WTC11 (cell line): ENCODE measurements at regions not wholly inside any gene's neighbourhood (a gene's known extent, or its start where the extent isn't known, plus 50 kb on each side); places are given as distances from the start of the nearest gene placed in this dataset.

ENCODE experiments used
- ATAC-seq: fragments of 200-7000 bp; cut with Tn5 transposase; 2 replicates; pipeline ENCODE4 v1.10.0; 2021; ENCODE audit warnings: mild to moderate bottlenecking, moderate library complexity
- CTCF ChIA-PET: fragments of 300-600 bp; sonication (Branson Sonifier 250); formaldehyde crosslinking; loops from one replicate; lab custom pipeline; 2021; ENCODE audit warnings: antibody characterized with exemption; lab: Charles Lee
- POLR2A ChIA-PET: fragments of 350-600 bp; sonication (Branson Sonifier 250); formaldehyde crosslinking; loops from one replicate; lab custom pipeline; 2021; ENCODE audit warnings: antibody characterized with exemption; lab: Charles Lee
- DNase-seq: peaks from one replicate; pipeline ENCODE4 v3.0.0; 2021; ENCODE audit warnings: low spot score
- H3K27ac Mint-ChIP-seq: 2 replicates; pipeline ENCODE4 v1.8.0; 2021; ENCODE audit warnings: mixed read lengths
- H3K27me3 Mint-ChIP-seq: 2 replicates; pipeline ENCODE4 v1.8.0; 2021; ENCODE audit warnings: low read depth, mild to moderate bottlenecking, moderate library complexity, mixed read lengths
- H3K36me3 Mint-ChIP-seq: 2 replicates; pipeline ENCODE4 v1.8.0; 2021; ENCODE audit warnings: mixed read lengths
- H3K4me1 Mint-ChIP-seq: 2 replicates; pipeline ENCODE4 v1.8.0; 2022; ENCODE audit warnings: mixed read lengths
- H3K4me3 Mint-ChIP-seq: 2 replicates; pipeline ENCODE4 v1.8.0; 2021; ENCODE audit warnings: mild to moderate bottlenecking, moderate library complexity, mixed read lengths
- H3K9me3 Mint-ChIP-seq: 2 replicates; pipeline ENCODE4 v1.8.0; 2021; ENCODE audit warnings: mixed read lengths
- GRHL2 ChIP-seq: fragments of 250-450 bp; sonication (Bioruptor Pico); IDR thresholded peaks from 2 replicates; pipeline ENCODE4 v1.8.0; 2022; ENCODE audit warnings: mild to moderate bottlenecking, moderate library complexity; ENCODE audit not compliant: insufficient replicate concordance, severe bottlenecking
- HMGA2 ChIP-seq: fragments of 250-450 bp; sonication (Bioruptor Pico); IDR thresholded peaks from 2 replicates; pipeline ENCODE4 v1.4.0; 2021; ENCODE audit warnings: mild to moderate bottlenecking, moderate library complexity
- JAZF1 ChIP-seq: fragments of 250-450 bp; sonication (Bioruptor Pico); IDR thresholded peaks from 2 replicates; pipeline ENCODE4 v1.9.0; 2021; ENCODE audit warnings: moderate library complexity, mild to moderate bottlenecking, inconsistent platforms
- KAT7 ChIP-seq: sonication (generic); formaldehyde crosslinking; IDR thresholded peaks from 2 replicates; pipeline ENCODE4 v1.8.1; 2023; ENCODE audit warnings: missing genetic modification reagents, mild to moderate bottlenecking, borderline replicate concordance
- MXD4 ChIP-seq: fragments of 250-450 bp; sonication (Bioruptor Pico); IDR thresholded peaks from 2 replicates; pipeline ENCODE4 v1.8.0; 2021; ENCODE audit warnings: mild to moderate bottlenecking, moderate library complexity, borderline replicate concordance
- SP1 ChIP-seq: sonication (generic); formaldehyde crosslinking; conservative IDR thresholded peaks from 2 replicates; pipeline ENCODE4 v1.8.1; 2022; ENCODE audit warnings: missing genetic modification reagents
- ZNF317 ChIP-seq: sonication (generic); formaldehyde crosslinking; IDR thresholded peaks from 2 replicates; pipeline ENCODE4 v1.8.1; 2023; ENCODE audit warnings: low read depth, mild to moderate bottlenecking, moderate library complexity, missing genetic modification reagents, borderline replicate concordance
- ZNF671 ChIP-seq: fragments of 250-450 bp; sonication (Bioruptor Pico); IDR thresholded peaks from 2 replicates; pipeline ENCODE4 v1.8.0; 2021; ENCODE audit warnings: mild to moderate bottlenecking
- TF ChIP-seq, protein P1 (sequence below): sonication (generic); formaldehyde crosslinking; IDR thresholded peaks from 2 replicates; pipeline ENCODE4 v1.8.1; 2023; ENCODE audit warnings: mild to moderate bottlenecking, missing genetic modification reagents, moderate library complexity
- TF ChIP-seq, protein P2 (sequence below): fragments of 250-450 bp; sonication (Bioruptor Pico); IDR thresholded peaks from 2 replicates; pipeline ENCODE4 v1.9.0; 2021; ENCODE audit warnings: mild to moderate bottlenecking
- TF ChIP-seq, protein P3 (sequence below): sonication (generic); formaldehyde crosslinking; IDR thresholded peaks from 2 replicates; pipeline ENCODE4 v1.8.1; 2023; ENCODE audit warnings: mild to moderate bottlenecking, missing genetic modification reagents, borderline replicate concordance
- TF ChIP-seq, protein P4 (sequence below): fragments of 250-450 bp; sonication (Bioruptor Pico); IDR thresholded peaks from 2 replicates; pipeline ENCODE4 v1.9.0; 2021; ENCODE audit warnings: moderate library complexity, mild to moderate bottlenecking, inconsistent platforms, borderline replicate concordance
- TF ChIP-seq, protein P5 (sequence below): sonication (generic); formaldehyde crosslinking; IDR thresholded peaks from 2 replicates; pipeline ENCODE4 v1.8.0; 2022; ENCODE audit warnings: mild to moderate bottlenecking, missing genetic modification reagents
- TF ChIP-seq, protein P6 (sequence below): fragments of 250-450 bp; sonication (Bioruptor Pico); IDR thresholded peaks from 2 replicates; pipeline ENCODE4 v1.9.0; 2021; ENCODE audit warnings: mild to moderate bottlenecking, borderline replicate concordance
- TF ChIP-seq, protein P7 (sequence below): sonication (generic); formaldehyde crosslinking; IDR thresholded peaks from 2 replicates; pipeline ENCODE4 v1.8.0; 2023; ENCODE audit warnings: mild to moderate bottlenecking, missing genetic modification reagents
- TF ChIP-seq, protein P8 (sequence below): sonication (generic); formaldehyde crosslinking; IDR thresholded peaks from 2 replicates; pipeline ENCODE4 v1.8.1; 2022; ENCODE audit warnings: low read depth, missing genetic modification reagents, borderline replicate concordance

DNA sequence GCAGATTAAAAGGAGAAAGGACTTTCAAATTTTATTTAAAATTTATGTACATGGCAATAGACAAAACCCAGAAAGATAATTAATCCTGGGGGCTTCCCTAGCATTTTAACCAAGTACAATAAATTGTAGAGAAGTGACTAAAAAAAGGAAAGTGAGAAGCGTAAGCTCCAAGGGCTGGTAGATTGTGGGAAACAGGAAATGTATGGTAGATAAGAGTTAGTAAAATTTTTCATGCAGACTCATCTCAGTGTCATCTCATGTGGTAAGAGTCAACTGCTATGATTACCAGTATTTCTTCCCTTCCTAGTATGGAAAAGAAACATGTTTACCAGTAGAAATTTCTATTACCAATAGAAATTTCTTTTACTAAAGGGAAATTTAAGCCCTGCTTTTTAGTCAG is 464.3 kb upstream of the AGTR1 start (continued):
- TF ChIP-seq, protein P1, sequence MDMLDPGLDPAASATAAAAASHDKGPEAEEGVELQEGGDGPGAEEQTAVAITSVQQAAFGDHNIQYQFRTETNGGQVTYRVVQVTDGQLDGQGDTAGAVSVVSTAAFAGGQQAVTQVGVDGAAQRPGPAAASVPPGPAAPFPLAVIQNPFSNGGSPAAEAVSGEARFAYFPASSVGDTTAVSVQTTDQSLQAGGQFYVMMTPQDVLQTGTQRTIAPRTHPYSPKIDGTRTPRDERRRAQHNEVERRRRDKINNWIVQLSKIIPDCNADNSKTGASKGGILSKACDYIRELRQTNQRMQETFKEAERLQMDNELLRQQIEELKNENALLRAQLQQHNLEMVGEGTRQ (CRISPR knock-in tag) = no peak
- TF ChIP-seq, all 79 proteins: peak for 0

DNA sequence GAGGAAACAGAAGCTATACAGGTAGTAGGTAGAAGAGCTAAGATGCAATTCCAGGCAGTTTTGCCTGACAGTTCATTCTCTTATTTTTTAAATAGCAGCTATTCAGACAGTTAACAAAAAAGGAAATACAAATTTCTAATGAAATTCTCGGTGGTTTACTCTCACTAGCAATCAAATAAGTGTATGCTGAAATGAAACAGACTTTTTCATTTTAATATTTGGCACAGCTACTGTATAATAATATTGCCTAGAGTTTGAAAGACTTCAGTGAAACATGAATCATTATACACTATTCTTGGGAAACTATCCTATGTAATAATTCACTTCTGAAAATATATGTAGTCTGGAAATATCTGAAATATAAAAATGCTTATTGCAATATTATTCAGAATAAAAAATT is 463.2 kb upstream of the AGTR1 start:
- ATAC-seq = no peak
- DNase-seq = no peak
- Mint-ChIP-seq H3K4me3 (no peak overlapping the region), H3K36me3 (no peaks in the 10 kb centered on the region), H3K4me1 (no peaks in the 10 kb centered on the region), H3K9me3 (no peaks in the 10 kb centered on the region), H3K27me3 (no peaks in the 10 kb centered on the region), H3K27ac (no peak overlapping the region)
- ChIA-PET POLR2A (no interaction called here), CTCF (no interaction called here)
- TF ChIP-seq MXD4 (no peak), GRHL2 (no peak), ZNF317 (CRISPR knock-in tag) (no peak), SP1 (CRISPR knock-in tag) (no peak), KAT7 (CRISPR knock-in tag) (no peak), JAZF1 (CRISPR knock-in tag) (no peak), ZNF671 (CRISPR knock-in tag) (no peak), HMGA2 (CRISPR knock-in tag) (no peak)
- TF ChIP-seq, protein P2, sequence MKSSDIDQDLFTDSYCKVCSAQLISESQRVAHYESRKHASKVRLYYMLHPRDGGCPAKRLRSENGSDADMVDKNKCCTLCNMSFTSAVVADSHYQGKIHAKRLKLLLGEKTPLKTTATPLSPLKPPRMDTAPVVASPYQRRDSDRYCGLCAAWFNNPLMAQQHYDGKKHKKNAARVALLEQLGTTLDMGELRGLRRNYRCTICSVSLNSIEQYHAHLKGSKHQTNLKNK (CRISPR knock-in tag) = no peak
- TF ChIP-seq, protein P3, sequence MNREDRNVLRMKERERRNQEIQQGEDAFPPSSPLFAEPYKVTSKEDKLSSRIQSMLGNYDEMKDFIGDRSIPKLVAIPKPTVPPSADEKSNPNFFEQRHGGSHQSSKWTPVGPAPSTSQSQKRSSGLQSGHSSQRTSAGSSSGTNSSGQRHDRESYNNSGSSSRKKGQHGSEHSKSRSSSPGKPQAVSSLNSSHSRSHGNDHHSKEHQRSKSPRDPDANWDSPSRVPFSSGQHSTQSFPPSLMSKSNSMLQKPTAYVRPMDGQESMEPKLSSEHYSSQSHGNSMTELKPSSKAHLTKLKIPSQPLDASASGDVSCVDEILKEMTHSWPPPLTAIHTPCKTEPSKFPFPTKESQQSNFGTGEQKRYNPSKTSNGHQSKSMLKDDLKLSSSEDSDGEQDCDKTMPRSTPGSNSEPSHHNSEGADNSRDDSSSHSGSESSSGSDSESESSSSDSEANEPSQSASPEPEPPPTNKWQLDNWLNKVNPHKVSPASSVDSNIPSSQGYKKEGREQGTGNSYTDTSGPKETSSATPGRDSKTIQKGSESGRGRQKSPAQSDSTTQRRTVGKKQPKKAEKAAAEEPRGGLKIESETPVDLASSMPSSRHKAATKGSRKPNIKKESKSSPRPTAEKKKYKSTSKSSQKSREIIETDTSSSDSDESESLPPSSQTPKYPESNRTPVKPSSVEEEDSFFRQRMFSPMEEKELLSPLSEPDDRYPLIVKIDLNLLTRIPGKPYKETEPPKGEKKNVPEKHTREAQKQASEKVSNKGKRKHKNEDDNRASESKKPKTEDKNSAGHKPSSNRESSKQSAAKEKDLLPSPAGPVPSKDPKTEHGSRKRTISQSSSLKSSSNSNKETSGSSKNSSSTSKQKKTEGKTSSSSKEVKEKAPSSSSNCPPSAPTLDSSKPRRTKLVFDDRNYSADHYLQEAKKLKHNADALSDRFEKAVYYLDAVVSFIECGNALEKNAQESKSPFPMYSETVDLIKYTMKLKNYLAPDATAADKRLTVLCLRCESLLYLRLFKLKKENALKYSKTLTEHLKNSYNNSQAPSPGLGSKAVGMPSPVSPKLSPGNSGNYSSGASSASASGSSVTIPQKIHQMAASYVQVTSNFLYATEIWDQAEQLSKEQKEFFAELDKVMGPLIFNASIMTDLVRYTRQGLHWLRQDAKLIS (CRISPR knock-in tag) = no peak
- TF ChIP-seq, protein P4, sequence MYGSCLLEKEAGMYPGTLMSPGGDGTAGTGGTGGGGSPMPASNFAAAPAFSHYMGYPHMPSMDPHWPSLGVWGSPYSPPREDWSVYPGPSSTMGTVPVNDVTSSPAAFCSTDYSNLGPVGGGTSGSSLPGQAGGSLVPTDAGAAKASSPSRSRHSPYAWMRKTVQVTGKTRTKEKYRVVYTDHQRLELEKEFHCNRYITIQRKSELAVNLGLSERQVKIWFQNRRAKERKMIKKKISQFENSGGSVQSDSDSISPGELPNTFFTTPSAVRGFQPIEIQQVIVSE (CRISPR knock-in tag) = no peak
- TF ChIP-seq, protein P5, sequence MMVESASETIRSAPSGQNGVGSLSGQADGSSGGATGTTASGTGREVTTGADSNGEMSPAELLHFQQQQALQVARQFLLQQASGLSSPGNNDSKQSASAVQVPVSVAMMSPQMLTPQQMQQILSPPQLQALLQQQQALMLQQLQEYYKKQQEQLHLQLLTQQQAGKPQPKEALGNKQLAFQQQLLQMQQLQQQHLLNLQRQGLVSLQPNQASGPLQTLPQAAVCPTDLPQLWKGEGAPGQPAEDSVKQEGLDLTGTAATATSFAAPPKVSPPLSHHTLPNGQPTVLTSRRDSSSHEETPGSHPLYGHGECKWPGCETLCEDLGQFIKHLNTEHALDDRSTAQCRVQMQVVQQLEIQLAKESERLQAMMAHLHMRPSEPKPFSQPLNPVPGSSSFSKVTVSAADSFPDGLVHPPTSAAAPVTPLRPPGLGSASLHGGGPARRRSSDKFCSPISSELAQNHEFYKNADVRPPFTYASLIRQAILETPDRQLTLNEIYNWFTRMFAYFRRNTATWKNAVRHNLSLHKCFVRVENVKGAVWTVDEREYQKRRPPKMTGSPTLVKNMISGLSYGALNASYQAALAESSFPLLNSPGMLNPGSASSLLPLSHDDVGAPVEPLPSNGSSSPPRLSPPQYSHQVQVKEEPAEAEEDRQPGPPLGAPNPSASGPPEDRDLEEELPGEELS (CRISPR knock-in tag) = no peak
- TF ChIP-seq, protein P1 (CRISPR knock-in tag) = no peak
- TF ChIP-seq, protein P6, sequence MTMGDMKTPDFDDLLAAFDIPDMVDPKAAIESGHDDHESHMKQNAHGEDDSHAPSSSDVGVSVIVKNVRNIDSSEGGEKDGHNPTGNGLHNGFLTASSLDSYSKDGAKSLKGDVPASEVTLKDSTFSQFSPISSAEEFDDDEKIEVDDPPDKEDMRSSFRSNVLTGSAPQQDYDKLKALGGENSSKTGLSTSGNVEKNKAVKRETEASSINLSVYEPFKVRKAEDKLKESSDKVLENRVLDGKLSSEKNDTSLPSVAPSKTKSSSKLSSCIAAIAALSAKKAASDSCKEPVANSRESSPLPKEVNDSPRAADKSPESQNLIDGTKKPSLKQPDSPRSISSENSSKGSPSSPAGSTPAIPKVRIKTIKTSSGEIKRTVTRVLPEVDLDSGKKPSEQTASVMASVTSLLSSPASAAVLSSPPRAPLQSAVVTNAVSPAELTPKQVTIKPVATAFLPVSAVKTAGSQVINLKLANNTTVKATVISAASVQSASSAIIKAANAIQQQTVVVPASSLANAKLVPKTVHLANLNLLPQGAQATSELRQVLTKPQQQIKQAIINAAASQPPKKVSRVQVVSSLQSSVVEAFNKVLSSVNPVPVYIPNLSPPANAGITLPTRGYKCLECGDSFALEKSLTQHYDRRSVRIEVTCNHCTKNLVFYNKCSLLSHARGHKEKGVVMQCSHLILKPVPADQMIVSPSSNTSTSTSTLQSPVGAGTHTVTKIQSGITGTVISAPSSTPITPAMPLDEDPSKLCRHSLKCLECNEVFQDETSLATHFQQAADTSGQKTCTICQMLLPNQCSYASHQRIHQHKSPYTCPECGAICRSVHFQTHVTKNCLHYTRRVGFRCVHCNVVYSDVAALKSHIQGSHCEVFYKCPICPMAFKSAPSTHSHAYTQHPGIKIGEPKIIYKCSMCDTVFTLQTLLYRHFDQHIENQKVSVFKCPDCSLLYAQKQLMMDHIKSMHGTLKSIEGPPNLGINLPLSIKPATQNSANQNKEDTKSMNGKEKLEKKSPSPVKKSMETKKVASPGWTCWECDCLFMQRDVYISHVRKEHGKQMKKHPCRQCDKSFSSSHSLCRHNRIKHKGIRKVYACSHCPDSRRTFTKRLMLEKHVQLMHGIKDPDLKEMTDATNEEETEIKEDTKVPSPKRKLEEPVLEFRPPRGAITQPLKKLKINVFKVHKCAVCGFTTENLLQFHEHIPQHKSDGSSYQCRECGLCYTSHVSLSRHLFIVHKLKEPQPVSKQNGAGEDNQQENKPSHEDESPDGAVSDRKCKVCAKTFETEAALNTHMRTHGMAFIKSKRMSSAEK = no peak
- TF ChIP-seq, protein P7, sequence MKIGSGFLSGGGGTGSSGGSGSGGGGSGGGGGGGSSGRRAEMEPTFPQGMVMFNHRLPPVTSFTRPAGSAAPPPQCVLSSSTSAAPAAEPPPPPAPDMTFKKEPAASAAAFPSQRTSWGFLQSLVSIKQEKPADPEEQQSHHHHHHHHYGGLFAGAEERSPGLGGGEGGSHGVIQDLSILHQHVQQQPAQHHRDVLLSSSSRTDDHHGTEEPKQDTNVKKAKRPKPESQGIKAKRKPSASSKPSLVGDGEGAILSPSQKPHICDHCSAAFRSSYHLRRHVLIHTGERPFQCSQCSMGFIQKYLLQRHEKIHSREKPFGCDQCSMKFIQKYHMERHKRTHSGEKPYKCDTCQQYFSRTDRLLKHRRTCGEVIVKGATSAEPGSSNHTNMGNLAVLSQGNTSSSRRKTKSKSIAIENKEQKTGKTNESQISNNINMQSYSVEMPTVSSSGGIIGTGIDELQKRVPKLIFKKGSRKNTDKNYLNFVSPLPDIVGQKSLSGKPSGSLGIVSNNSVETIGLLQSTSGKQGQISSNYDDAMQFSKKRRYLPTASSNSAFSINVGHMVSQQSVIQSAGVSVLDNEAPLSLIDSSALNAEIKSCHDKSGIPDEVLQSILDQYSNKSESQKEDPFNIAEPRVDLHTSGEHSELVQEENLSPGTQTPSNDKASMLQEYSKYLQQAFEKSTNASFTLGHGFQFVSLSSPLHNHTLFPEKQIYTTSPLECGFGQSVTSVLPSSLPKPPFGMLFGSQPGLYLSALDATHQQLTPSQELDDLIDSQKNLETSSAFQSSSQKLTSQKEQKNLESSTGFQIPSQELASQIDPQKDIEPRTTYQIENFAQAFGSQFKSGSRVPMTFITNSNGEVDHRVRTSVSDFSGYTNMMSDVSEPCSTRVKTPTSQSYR (CRISPR knock-in tag) = no peak
- TF ChIP-seq, protein P8, sequence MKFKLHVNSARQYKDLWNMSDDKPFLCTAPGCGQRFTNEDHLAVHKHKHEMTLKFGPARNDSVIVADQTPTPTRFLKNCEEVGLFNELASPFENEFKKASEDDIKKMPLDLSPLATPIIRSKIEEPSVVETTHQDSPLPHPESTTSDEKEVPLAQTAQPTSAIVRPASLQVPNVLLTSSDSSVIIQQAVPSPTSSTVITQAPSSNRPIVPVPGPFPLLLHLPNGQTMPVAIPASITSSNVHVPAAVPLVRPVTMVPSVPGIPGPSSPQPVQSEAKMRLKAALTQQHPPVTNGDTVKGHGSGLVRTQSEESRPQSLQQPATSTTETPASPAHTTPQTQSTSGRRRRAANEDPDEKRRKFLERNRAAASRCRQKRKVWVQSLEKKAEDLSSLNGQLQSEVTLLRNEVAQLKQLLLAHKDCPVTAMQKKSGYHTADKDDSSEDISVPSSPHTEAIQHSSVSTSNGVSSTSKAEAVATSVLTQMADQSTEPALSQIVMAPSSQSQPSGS (CRISPR knock-in tag) = no peak
